GM12891 (cell line): ENCODE measurements at regions not wholly inside any gene's neighbourhood (a gene's known extent, or its start where the extent isn't known, plus 50 kb on each side); places are given as distances from the start of the nearest gene placed in this dataset.

Source experiments
- POLR2AphosphoS5 ChIP-seq: IDR thresholded peaks from 2 replicates; pipeline ENCODE4 v1.6.1; 2011; ENCODE audit warnings: low read depth, low read length, control low read depth
- SPI1 ChIP-seq: IDR thresholded peaks from 2 replicates; pipeline ENCODE4 v1.6.1; 2011; ENCODE audit warnings: low read depth, low read length, control low read depth
- TAF1 ChIP-seq: IDR thresholded peaks from 2 replicates; pipeline ENCODE4 v1.6.1; 2011; ENCODE audit warnings: low read depth, low read length, control low read depth

- TF ChIP-seq TAF1 (no peak), POLR2AphosphoS5 (no peak), SPI1 (no peak)
Measured at GRCh38 chr7:13024121-13024674, 336.8 kb downstream of the ARL4A start.
